ENCODE measurements at regions not wholly inside any gene's neighbourhood (a gene's known extent, or its start where the extent isn't known, plus 50 kb on each side); places are given as distances from the start of the nearest gene placed in this dataset.
"Not testable (repeated sequence)": the region's sequence is repeated elsewhere in the genome, so short reads cannot be mapped to it uniquely, and the experiment has no call there.

DNA sequence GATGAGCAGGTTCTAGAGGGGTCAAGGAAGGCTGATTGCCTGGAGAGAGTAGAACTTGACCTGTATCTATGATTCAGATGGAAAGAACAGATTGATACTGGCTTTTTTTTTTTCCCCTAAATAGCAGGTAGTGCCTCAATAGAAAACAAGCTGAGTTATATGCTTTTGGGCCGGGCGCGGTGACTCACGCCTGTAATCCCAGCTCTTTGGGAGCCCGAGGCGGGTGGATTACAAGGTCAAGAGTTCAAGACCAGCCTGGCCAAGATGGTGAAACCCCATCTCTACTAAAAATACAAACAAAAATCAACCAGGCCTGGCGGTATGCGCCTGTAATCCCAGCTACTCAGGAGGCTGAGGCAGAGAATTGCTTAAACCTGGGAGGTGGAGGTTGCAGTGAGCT is 186.1 kb downstream of the CEP135 start:
- Histone ChIP-seq H3K4me2 (ENCODE audit: low read length) (peak overlapping the region; percentile 70), H3K27ac (ENCODE audit: low read depth, low read length) (peak overlapping the region; percentile 37; the same call in 1 of the 2 replicates)

DNA sequence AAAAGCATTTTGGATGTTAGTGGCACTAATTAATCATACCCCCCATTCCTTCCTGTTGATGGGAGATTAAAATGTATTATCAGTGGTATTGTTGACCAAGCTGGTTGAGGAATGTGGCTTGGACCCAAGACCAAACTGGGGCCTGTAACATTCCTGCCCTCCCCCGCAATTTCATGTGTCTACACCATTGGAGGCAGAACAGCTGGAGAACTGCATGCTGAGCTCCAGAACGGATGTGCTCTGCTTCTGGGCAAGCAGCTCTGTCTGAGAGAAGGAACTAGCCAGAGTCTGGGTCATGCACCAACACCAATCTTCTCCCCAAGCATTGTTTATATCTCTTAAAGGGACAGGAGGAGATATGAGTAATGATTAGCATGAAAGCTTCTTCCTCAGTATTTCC is 185.5 kb downstream of the CEP135 start:
- Histone ChIP-seq H4K20me1 (ENCODE audit: insufficient read depth) (no peaks in the 10 kb centered on the region), H3K4me3 (replicated peaks in 1 of 2; ENCODE audit: low read depth in 1 of 2, low read length in 2 of 2) (peak overlapping the region in 1 of 2 experiments; percentile 30; a peak in 2 of 4 replicates), H3K27me3 (ENCODE audit: insufficient read depth, low read length) (no peaks in the 10 kb centered on the region), H3K36me3 (ENCODE audit: control insufficient read depth in 1 of 2, insufficient read depth in 2 of 2, low read length in 2 of 2) (no peaks in the 10 kb centered on the region), H3K4me2 (ENCODE audit: low read length) (peak overlapping the region; percentile 70), H3K27ac (ENCODE audit: low read depth, low read length) (peak overlapping the region; percentile 37; the same call in 1 of the 2 replicates), H3K9me2 (ENCODE audit: insufficient read depth) (no peaks in the 10 kb centered on the region), H3K9ac (ENCODE audit: low read length) (no peak overlapping the region), H3K79me2 (ENCODE audit: insufficient read depth, low read length) (no peaks in the 10 kb centered on the region), H3K4me1 (ENCODE audit: control insufficient read depth in 1 of 2, insufficient read depth in 2 of 2, low read length in 2 of 2) (peaks cover 23 to 39% of the 10 kb centered on the region in 2 experiments), H2AFZ (ENCODE audit: low read depth, low read length, poor library complexity, severe bottlenecking) (no peak overlapping the region), H3K9me3 (ENCODE audit: control insufficient read depth in 1 of 2, insufficient read depth in 1 of 2, low read depth in 1 of 2, low read length in 2 of 2) (no peaks in the 10 kb centered on the region)
- intact Hi-C loops (cut with micrococcal nuclease): no loop called here
- DNase-seq (ENCODE audit: low read depth, low spot score) (no peak), ATAC-seq (peak; percentile 46)
- CTCF ChIA-PET: no interaction called here
- POLR2A ChIA-PET: interaction anchor here (2.5 kb wide), 1 partner anchor 10 kb away, joined by 6 read pairs; no protein-coding TSS in a partner anchor
- no TSS peak for BruUV-seq (replicated peaks)
- RAD21 ChIA-PET (ENCODE audit: low non-redundant PET in 1 of 2, low total read pairs in 2 of 2, uncharacterized antibody in 2 of 2, unreplicated experiment in 2 of 2): no interaction called here
- TF ChIP-seq JUND (IDR thresholded peaks at IDR 0.05): no peak
- no peak for TF ChIP-seq EZH2 (IDR thresholded peaks at IDR 0.05)
- no peak for TF ChIP-seq POLR2AphosphoS5 (IDR thresholded peaks at IDR 0.05; ENCODE audit: low read depth, low read length)
- no peak for TF ChIP-seq POLR2A (IDR thresholded peaks at IDR 0.05; ENCODE audit: borderline replicate concordance, extremely low read depth, insufficient read depth, insufficient read length)
- no peak for TF ChIP-seq RAD21 (IDR thresholded peaks at IDR 0.05; ENCODE audit: low read depth)
- TF ChIP-seq, protein P1, sequence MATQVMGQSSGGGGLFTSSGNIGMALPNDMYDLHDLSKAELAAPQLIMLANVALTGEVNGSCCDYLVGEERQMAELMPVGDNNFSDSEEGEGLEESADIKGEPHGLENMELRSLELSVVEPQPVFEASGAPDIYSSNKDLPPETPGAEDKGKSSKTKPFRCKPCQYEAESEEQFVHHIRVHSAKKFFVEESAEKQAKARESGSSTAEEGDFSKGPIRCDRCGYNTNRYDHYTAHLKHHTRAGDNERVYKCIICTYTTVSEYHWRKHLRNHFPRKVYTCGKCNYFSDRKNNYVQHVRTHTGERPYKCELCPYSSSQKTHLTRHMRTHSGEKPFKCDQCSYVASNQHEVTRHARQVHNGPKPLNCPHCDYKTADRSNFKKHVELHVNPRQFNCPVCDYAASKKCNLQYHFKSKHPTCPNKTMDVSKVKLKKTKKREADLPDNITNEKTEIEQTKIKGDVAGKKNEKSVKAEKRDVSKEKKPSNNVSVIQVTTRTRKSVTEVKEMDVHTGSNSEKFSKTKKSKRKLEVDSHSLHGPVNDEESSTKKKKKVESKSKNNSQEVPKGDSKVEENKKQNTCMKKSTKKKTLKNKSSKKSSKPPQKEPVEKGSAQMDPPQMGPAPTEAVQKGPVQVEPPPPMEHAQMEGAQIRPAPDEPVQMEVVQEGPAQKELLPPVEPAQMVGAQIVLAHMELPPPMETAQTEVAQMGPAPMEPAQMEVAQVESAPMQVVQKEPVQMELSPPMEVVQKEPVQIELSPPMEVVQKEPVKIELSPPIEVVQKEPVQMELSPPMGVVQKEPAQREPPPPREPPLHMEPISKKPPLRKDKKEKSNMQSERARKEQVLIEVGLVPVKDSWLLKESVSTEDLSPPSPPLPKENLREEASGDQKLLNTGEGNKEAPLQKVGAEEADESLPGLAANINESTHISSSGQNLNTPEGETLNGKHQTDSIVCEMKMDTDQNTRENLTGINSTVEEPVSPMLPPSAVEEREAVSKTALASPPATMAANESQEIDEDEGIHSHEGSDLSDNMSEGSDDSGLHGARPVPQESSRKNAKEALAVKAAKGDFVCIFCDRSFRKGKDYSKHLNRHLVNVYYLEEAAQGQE (IDR thresholded peaks at IDR 0.05; ENCODE audit: low read depth): no peak
- TF ChIP-seq TCF7L2 (IDR thresholded peaks at IDR 0.05; ENCODE audit: borderline replicate concordance, extremely low read depth, insufficient read depth, insufficient read length): no peak
- TF ChIP-seq, protein P2, sequence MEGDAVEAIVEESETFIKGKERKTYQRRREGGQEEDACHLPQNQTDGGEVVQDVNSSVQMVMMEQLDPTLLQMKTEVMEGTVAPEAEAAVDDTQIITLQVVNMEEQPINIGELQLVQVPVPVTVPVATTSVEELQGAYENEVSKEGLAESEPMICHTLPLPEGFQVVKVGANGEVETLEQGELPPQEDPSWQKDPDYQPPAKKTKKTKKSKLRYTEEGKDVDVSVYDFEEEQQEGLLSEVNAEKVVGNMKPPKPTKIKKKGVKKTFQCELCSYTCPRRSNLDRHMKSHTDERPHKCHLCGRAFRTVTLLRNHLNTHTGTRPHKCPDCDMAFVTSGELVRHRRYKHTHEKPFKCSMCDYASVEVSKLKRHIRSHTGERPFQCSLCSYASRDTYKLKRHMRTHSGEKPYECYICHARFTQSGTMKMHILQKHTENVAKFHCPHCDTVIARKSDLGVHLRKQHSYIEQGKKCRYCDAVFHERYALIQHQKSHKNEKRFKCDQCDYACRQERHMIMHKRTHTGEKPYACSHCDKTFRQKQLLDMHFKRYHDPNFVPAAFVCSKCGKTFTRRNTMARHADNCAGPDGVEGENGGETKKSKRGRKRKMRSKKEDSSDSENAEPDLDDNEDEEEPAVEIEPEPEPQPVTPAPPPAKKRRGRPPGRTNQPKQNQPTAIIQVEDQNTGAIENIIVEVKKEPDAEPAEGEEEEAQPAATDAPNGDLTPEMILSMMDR (IDR thresholded peaks at IDR 0.05 in 2 of 3, conservative IDR thresholded peaks at IDR 0.05 in 1 of 3; ENCODE audit: borderline replicate concordance in 1 of 3, insufficient read depth in 1 of 3, low read depth in 2 of 3, low read length in 2 of 3): no peak
- TF ChIP-seq FOSL1 (IDR thresholded peaks at IDR 0.05; ENCODE audit: low read depth): no peak
- no peak for TF ChIP-seq YY1 (IDR thresholded peaks at IDR 0.05; ENCODE audit: extremely low read depth, insufficient replicate concordance, low read depth, low read length)
- TF ChIP-seq SIN3A (IDR thresholded peaks at IDR 0.05; ENCODE audit: low read depth): no peak
- no peak for TF ChIP-seq CBX3 (IDR thresholded peaks at IDR 0.05; ENCODE audit: low read depth)
- TF ChIP-seq, protein P3, sequence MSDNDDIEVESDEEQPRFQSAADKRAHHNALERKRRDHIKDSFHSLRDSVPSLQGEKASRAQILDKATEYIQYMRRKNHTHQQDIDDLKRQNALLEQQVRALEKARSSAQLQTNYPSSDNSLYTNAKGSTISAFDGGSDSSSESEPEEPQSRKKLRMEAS (IDR thresholded peaks at IDR 0.05): no peak
- TF ChIP-seq ZNF274 (IDR thresholded peaks at IDR 0.05; ENCODE audit: low read depth, low read length): no peak
- TF ChIP-seq ZFX (IDR thresholded peaks at IDR 0.05): no peak

More for the DNA sequence above, 186.1 kb downstream of the CEP135 start:
- intact Hi-C loops (cut with micrococcal nuclease); BruUV-seq (replicated peaks); H3K9ac ChIP-seq (ENCODE audit: low read length); H4K20me1 ChIP-seq (ENCODE audit: insufficient read depth); H3K36me3 ChIP-seq (ENCODE audit: control insufficient read depth in 1 of 2, insufficient read depth in 2 of 2, low read length in 2 of 2); H3K9me2 ChIP-seq (ENCODE audit: insufficient read depth); RAD21 ChIA-PET (ENCODE audit: low non-redundant PET in 1 of 2, low total read pairs in 2 of 2, uncharacterized antibody in 2 of 2, unreplicated experiment in 2 of 2); H3K9me3 ChIP-seq (ENCODE audit: control insufficient read depth in 1 of 2, insufficient read depth in 1 of 2, low read depth in 1 of 2, low read length in 2 of 2); H3K79me2 ChIP-seq (ENCODE audit: insufficient read depth, low read length); H3K27me3 ChIP-seq (ENCODE audit: insufficient read depth, low read length); H2AFZ ChIP-seq (ENCODE audit: low read depth, low read length, poor library complexity, severe bottlenecking): not testable (repeated sequence)
- Histone ChIP-seq H3K4me3 (replicated peaks in 1 of 2; ENCODE audit: low read depth in 1 of 2, low read length in 2 of 2) (peak overlapping the region in 1 of 2 experiments; percentile 30; a peak in 2 of 4 replicates), H3K4me1 (ENCODE audit: control insufficient read depth in 1 of 2, insufficient read depth in 2 of 2, low read length in 2 of 2) (peaks cover 20 to 33% of the 10 kb centered on the region in 2 experiments)
- ATAC-seq: peak; percentile 76
- ChIA-PET POLR2A (interaction anchor here (2.5 kb wide), 1 partner anchor 9 kb away, joined by 6 read pairs; no protein-coding TSS in a partner anchor), CTCF (interaction anchor here (1.1 kb wide), 1 partner anchor 186 kb away, joined by 3 read pairs; the partner anchor contains the start of gene CEP135)
- peak; percentile 35; the same call in 1 of the 2 replicates for TF ChIP-seq JUND (IDR thresholded peaks at IDR 0.05)
- TF ChIP-seq FOSL1 (IDR thresholded peaks at IDR 0.05; ENCODE audit: low read depth): peak; percentile 34; the same call in 1 of the 2 replicates
- peak; percentile 6 for DNase-seq (ENCODE audit: low read depth, low spot score)

All from HCT116 (cell line).